Urothelium cell line (cell line): ENCODE measurements at regions not wholly inside any gene's neighbourhood (a gene's known extent, or its start where the extent isn't known, plus 50 kb on each side); places are given as distances from the start of the nearest gene placed in this dataset.

Experiments
- DNase-seq: peaks from one replicate; pipeline ENCODE4 v3.0.0; 2011; ENCODE audit warnings: low spot score, mixed read lengths
- FAIRE-seq: peaks from 2 replicates; lab custom pipeline; 2011; peaks lifted over from hg19 to GRCh38; lab: Jason Lieb, UNC

GRCh38 chr3:61311044-61311443 lies 59.8 kb upstream of the FHIT start:
- FAIRE-seq (no peak), DNase-seq (no peak)

- FAIRE-seq (no peak), DNase-seq (peak; percentile 31)
These were observed 64.6 kb upstream of the FHIT start for GRCh38 chr3:61315871-61316270.

GRCh38 chr3:61323094-61323493 lies 71.8 kb upstream of the FHIT start:
- no peak for FAIRE-seq
- DNase-seq, result no peak

GRCh38 chr3:61331929-61332552 lies 80.8 kb upstream of the FHIT start:
- FAIRE-seq (no peak), DNase-seq (peak; percentile 10)

- no peak for FAIRE-seq
These were observed 82.1 kb upstream of the FHIT start for GRCh38 chr3:61333192-61333961.

GRCh38 chr3:61334783-61335182 lies 83.5 kb upstream of the FHIT start:
- FAIRE-seq (no peak), DNase-seq (no peak)

More at GRCh38 chr3:61333192-61333961, 82.1 kb upstream of the FHIT start:
- no peak for DNase-seq

- FAIRE-seq (no peak), DNase-seq (no peak)
These were observed 89.7 kb upstream of the FHIT start for GRCh38 chr3:61340931-61341461.

GRCh38 chr3:61343543-61343942 lies 92.3 kb upstream of the FHIT start:
- DNase-seq (no peak), FAIRE-seq (no peak)

- FAIRE-seq (no peak), DNase-seq (no peak)
These were observed 93.8 kb upstream of the FHIT start for GRCh38 chr3:61345020-61345419.

- FAIRE-seq, result no peak
- DNase-seq, result no peak
These were observed 96.7 kb upstream of the FHIT start for GRCh38 chr3:61347981-61348380.

- peak; percentile 32 for FAIRE-seq
These were observed 98.5 kb upstream of the FHIT start for GRCh38 chr3:61349717-61350116.

GRCh38 chr3:61350782-61351309 lies 99.6 kb upstream of the FHIT start:
- DNase-seq, result no peak
- FAIRE-seq, result no peak

More at GRCh38 chr3:61349717-61350116, 98.5 kb upstream of the FHIT start:
- DNase-seq, result no peak

GRCh38 chr3:61352306-61352705 lies 101.1 kb upstream of the FHIT start:
- FAIRE-seq, result no peak
- no peak for DNase-seq

- no peak for FAIRE-seq
- DNase-seq, result no peak
These were observed 102.1 kb upstream of the FHIT start for GRCh38 chr3:61353382-61353781.

GRCh38 chr3:61354604-61355003 lies 103.4 kb upstream of the FHIT start:
- no peak for FAIRE-seq

GRCh38 chr3:61356685-61357084 lies 105.4 kb upstream of the FHIT start:
- DNase-seq, result no peak
- no peak for FAIRE-seq

More at GRCh38 chr3:61354604-61355003, 103.4 kb upstream of the FHIT start:
- no peak for DNase-seq

- no peak for FAIRE-seq
These were observed 106.7 kb upstream of the FHIT start for GRCh38 chr3:61357902-61358301.

GRCh38 chr3:61358364-61358763 lies 107.1 kb upstream of the FHIT start:
- DNase-seq, result no peak
- no peak for FAIRE-seq

More at GRCh38 chr3:61357902-61358301, 106.7 kb upstream of the FHIT start:
- no peak for DNase-seq

- no peak for FAIRE-seq
- no peak for DNase-seq
These were observed 109.2 kb upstream of the FHIT start for GRCh38 chr3:61360297-61360965.

- DNase-seq (no peak), FAIRE-seq (no peak)
These were observed 118.4 kb upstream of the FHIT start for GRCh38 chr3:61369678-61370077.

GRCh38 chr3:61371123-61371522 lies 119.9 kb upstream of the FHIT start:
- DNase-seq (peak; percentile 17), FAIRE-seq (no peak)
